BJ (cell line): ENCODE measurements at regions not wholly inside any gene's neighbourhood (a gene's known extent, or its start where the extent isn't known, plus 50 kb on each side); places are given as distances from the start of the nearest gene placed in this dataset.

ENCODE experiments used
- CTCF ChIA-PET: fragments of 350-600 bp; formaldehyde crosslinking; extraction: SDS; loops from one replicate; lab custom pipeline; 2021; ENCODE audit warnings: antibody characterized with exemption, inconsistent platforms; lab: Yijun Ruan, JAX
- POLR2A ChIA-PET: fragments of 300-600 bp; sonication (Branson Sonifier 250); formaldehyde crosslinking; extraction: SDS; loops from one replicate; lab custom pipeline; 2021; ENCODE audit warnings: antibody characterized with exemption; lab: Charles Lee
- DNase-seq: peaks from one replicate; pipeline ENCODE4 v3.0.0-alpha.2; 2011; ENCODE audit warnings: low read depth
- H3K27me3 ChIP-seq: 2 replicates; pipeline ENCODE4 v1.6.0; 2011; ENCODE audit warnings: low read length; ENCODE audit not compliant: control insufficient read depth, insufficient read depth
- H3K36me3 ChIP-seq: 2 replicates; pipeline ENCODE4 v1.5.1; 2011; ENCODE audit warnings: low read length; ENCODE audit not compliant: control insufficient read depth, insufficient read depth
- H3K4me3 ChIP-seq: 2 replicates; pipeline ENCODE4 v1.5.1; 2011; ENCODE audit warnings: low read depth, mild to moderate bottlenecking, control low read depth, low read length
- CTCF ChIP-seq: IDR thresholded peaks from 2 replicates; pipeline ENCODE4 v1.5.1; 2011; ENCODE audit warnings: low read depth, mild to moderate bottlenecking, control low read depth, inconsistent platforms, low read length, moderate library complexity; ENCODE audit not compliant: insufficient read depth

GRCh38 chr2:49459314-49459993 is 305.1 kb upstream of the FSHR start:
- no peaks in the 10 kb centered on the region for H3K36me3 ChIP-seq
- no peak overlapping the region for H3K4me3 ChIP-seq
- ChIA-PET CTCF (no interaction called here), POLR2A (no interaction called here)
- no peak for DNase-seq
- TF ChIP-seq CTCF, result no peak
- no peaks in the 10 kb centered on the region for H3K27me3 ChIP-seq

DNA sequence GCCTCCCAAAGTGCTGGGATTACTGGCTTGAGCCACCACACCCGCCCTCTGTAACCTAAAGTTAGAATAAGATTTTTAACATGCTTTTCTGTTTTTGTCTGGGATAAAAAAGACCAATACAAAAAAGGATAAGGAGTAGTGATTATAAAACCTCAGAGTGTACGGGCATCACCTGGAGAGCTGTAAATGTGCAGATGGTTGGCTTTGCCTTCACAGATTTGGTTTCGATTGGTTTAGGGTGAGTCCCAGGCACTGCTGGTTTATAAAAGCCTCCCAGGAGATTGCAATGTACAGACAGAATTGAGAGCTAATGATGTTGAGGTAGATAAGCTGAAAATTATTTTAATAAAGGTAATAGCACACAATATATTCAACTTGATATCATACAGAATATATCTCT is 289.7 kb upstream of the FSHR start:
- ChIA-PET POLR2A (no interaction called here), CTCF (interaction anchor here (0.7 kb wide), 2 partner anchors 46 to 639 kb away, joined by 3 read pairs; no protein-coding TSS in a partner anchor)
- Histone ChIP-seq H3K27me3 (no peaks in the 10 kb centered on the region), H3K36me3 (no peaks in the 10 kb centered on the region), H3K4me3 (no peak overlapping the region)
- DNase-seq, result no peak
- TF ChIP-seq CTCF, result no peak

DNA sequence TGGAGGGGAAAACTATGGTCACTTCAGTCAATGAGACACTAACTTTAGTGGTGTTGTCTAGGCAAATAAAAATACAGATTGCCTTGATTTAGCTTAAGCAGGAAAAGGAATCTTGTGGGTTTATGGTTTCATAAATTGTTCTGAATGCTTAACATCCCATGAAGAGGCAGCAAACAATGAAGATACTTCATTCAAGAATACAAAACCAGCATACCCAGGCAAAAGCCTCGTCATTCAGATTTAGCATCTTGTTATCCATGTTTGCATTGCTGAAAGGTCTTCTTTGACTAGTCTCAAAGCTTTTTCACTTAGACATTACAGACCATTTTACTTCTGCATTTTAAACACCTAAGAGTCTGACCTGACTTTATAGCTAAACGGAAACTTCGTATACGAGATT is 272.7 kb upstream of the FSHR start:
- TF ChIP-seq CTCF, result no peak
- H3K27me3 ChIP-seq, result no peaks in the 10 kb centered on the region

DNA sequence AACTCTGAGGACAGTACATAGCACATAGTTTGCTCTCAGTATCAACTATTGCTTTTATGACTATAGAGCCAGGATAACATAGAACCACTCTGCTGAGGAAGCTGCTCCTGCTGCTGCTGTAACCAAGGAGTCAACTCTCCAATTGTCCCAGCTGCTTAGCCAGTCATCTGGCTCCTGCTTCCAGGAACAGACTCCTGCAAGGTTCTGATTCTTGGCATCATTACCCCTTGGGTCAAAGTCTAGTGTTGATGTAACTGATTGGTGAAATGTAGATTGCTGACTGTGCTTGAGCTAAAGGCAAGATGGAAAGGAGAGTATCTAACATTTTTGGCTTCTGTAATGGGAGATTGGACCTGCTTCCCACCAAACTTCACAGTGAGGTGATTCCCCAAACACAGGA is 261.9 kb upstream of the FSHR start:
- Histone ChIP-seq H3K27me3 (no peaks in the 10 kb centered on the region), H3K36me3 (no peaks in the 10 kb centered on the region), H3K4me3 (no peak overlapping the region)
- ChIA-PET POLR2A (no interaction called here), CTCF (no interaction called here)
- DNase-seq, result no peak
- no peak for TF ChIP-seq CTCF

More for the DNA sequence above, 272.7 kb upstream of the FSHR start:
- ChIA-PET CTCF (no interaction called here), POLR2A (no interaction called here)
- Histone ChIP-seq H3K4me3 (no peak overlapping the region), H3K36me3 (no peaks in the 10 kb centered on the region)
- DNase-seq, result no peak

GRCh38 chr2:49404108-49404507 is 249.8 kb upstream of the FSHR start:
- TF ChIP-seq CTCF, result no peak
- no peak for DNase-seq
- H3K36me3 ChIP-seq, result no peaks in the 10 kb centered on the region
- no peaks in the 10 kb centered on the region for H3K27me3 ChIP-seq
- ChIA-PET CTCF (no interaction called here), POLR2A (no interaction called here)
- no peak overlapping the region for H3K4me3 ChIP-seq
